ENCODE measurements at regions not wholly inside any gene's neighbourhood (a gene's known extent, or its start where the extent isn't known, plus 50 kb on each side); places are given as distances from the start of the nearest gene placed in this dataset.
A peak's percentile ranks its signal among the peaks of the same experiment; 100 is the strongest.

DNA sequence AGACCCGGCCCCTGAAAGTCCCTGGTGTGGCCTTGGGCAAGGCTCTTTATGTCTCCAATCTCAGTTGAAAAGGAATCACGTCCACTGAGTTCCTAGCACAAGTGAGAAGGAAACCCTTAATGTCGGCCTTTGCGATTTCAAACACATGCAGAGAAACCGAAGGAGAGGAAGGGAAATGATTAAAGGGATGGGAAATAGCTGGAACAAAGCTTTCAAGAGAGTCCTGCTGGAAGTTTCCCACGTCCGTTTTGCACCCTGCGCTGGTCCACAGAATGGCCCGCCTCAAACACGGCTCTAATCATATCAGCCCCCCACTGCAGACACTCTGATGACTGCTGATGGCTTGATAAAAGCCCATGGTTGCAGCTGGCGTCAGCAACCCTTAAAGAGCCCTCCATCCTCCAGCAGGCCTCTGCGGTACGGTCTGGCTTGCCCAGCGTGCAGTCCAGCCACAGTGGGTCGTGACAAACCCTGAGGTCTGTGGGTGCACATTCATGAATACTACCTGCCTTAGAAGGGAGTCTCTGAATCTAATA lies 765.5 kb upstream of the EEF2KMT start:
- TF ChIP-seq, protein P1, sequence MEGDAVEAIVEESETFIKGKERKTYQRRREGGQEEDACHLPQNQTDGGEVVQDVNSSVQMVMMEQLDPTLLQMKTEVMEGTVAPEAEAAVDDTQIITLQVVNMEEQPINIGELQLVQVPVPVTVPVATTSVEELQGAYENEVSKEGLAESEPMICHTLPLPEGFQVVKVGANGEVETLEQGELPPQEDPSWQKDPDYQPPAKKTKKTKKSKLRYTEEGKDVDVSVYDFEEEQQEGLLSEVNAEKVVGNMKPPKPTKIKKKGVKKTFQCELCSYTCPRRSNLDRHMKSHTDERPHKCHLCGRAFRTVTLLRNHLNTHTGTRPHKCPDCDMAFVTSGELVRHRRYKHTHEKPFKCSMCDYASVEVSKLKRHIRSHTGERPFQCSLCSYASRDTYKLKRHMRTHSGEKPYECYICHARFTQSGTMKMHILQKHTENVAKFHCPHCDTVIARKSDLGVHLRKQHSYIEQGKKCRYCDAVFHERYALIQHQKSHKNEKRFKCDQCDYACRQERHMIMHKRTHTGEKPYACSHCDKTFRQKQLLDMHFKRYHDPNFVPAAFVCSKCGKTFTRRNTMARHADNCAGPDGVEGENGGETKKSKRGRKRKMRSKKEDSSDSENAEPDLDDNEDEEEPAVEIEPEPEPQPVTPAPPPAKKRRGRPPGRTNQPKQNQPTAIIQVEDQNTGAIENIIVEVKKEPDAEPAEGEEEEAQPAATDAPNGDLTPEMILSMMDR (IDR thresholded peaks at IDR 0.05; ENCODE audit: borderline replicate concordance, extremely low read depth, insufficient read depth): no peak
- H3K4me1 ChIP-seq (ENCODE audit: control insufficient read depth in 2 of 3, insufficient read depth in 2 of 3, low read depth in 1 of 3, low read length in 3 of 3): no peaks in the 10 kb centered on the region
- no peak for FAIRE-seq
- H3K9ac ChIP-seq (ENCODE audit: low read length in 3 of 3): no peak overlapping the region
- H3K9me3 ChIP-seq (ENCODE audit: control insufficient read depth in 2 of 3, insufficient read depth in 1 of 3, low read length in 3 of 3): no peaks in the 10 kb centered on the region
- H3K4me3 ChIP-seq (ENCODE audit: low read length in 3 of 3): no peak overlapping the region
- intact Hi-C loops (cut with DNase I): no loop called here
- peak in 1 of 5 donors; percentile 45 for DNase-seq
- no peaks in the 10 kb centered on the region for H3K27me3 ChIP-seq (ENCODE audit: control insufficient read depth, insufficient read depth, low read length)
- no peak overlapping the region for H3K27ac ChIP-seq (ENCODE audit: low read depth in 2 of 2, low read length in 2 of 2)
- H3K36me3 ChIP-seq (ENCODE audit: control insufficient read depth in 2 of 3, insufficient read depth in 3 of 3, low read length in 3 of 3): no peaks in the 10 kb centered on the region

DNA sequence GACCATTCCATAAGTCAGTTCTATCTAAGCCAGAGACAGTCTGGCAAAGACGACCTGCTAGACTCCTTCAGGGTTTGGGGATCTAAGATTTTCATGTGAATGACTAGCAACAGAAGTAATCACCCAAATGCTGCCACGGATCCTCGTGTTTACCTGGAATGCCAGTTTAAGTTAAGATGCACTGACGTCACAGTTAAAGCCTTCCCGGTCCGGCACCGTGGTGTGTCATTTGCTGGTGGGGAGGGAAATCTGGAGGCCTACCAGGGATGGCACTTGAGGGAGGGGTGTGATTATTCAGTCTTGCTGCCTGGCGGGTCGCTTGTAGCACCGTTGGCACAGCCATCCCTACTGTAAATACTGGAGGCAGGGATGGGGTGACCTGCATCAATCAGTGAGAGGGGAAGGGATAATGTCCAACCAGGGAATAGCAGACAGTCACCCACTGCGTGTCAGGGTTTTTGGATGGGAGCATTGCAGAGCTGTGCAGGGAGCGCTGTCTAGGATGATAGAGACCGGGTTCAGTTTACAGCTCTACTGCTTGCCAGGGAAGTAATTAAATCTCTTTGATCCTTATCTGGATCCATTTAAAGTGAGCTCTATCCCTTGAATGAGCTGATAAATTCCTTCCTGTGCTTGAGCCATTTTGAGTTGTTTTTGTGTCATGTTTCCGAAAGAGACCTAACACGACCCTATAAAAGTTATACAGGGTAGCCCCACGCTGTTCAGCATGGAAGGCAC lies 764.7 kb upstream of the EEF2KMT start:
- Histone ChIP-seq H3K27ac (ENCODE audit: low read depth in 2 of 2, low read length in 2 of 2) (no peak overlapping the region), H3K4me3 (ENCODE audit: low read length in 3 of 3) (no peak overlapping the region), H3K27me3 (ENCODE audit: control insufficient read depth, insufficient read depth, low read length) (no peaks in the 10 kb centered on the region), H3K9ac (ENCODE audit: low read length in 3 of 3) (no peak overlapping the region), H3K4me1 (ENCODE audit: control insufficient read depth in 2 of 3, insufficient read depth in 2 of 3, low read depth in 1 of 3, low read length in 3 of 3) (no peaks in the 10 kb centered on the region), H3K36me3 (ENCODE audit: control insufficient read depth in 2 of 3, insufficient read depth in 3 of 3, low read length in 3 of 3) (no peaks in the 10 kb centered on the region), H3K9me3 (ENCODE audit: control insufficient read depth in 2 of 3, insufficient read depth in 1 of 3, low read length in 3 of 3) (no peaks in the 10 kb centered on the region)
- intact Hi-C loops (cut with DNase I): no loop called here
- TF ChIP-seq, protein P1 (IDR thresholded peaks at IDR 0.05; ENCODE audit: borderline replicate concordance, extremely low read depth, insufficient read depth): no peak
- FAIRE-seq (no peak), DNase-seq (peak in 2 of 5 donors; percentile 14 to 16)

DNA sequence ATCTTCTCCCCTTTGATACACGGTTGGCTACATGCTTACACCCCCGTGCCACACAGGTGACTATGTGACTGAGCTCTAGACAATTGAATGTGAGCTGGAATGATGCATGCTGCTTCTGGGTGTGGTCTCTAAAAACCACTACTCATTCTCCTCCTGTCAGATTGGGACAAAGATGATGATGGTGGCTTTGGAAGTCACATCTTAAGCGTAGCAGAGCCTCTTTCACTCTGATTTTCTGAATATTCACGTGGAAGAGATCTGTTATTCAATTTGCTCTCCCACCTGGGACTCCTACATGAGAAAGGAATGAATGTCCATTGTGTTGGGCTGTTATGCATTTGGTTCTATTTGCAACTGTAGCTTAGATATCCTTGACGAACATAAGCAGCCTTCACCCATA lies 763.6 kb upstream of the EEF2KMT start:
- no peaks in the 10 kb centered on the region for H3K4me1 ChIP-seq (ENCODE audit: control insufficient read depth in 2 of 3, insufficient read depth in 2 of 3, low read depth in 1 of 3, low read length in 3 of 3)
- no peak overlapping the region for H3K27ac ChIP-seq (ENCODE audit: low read depth in 2 of 2, low read length in 2 of 2)
- intact Hi-C loops (cut with DNase I): no loop called here
- no peaks in the 10 kb centered on the region for H3K36me3 ChIP-seq (ENCODE audit: control insufficient read depth in 2 of 3, insufficient read depth in 3 of 3, low read length in 3 of 3)
- no peaks in the 10 kb centered on the region for H3K27me3 ChIP-seq (ENCODE audit: control insufficient read depth, insufficient read depth, low read length)
- H3K9ac ChIP-seq (ENCODE audit: low read length in 3 of 3): no peak overlapping the region
- TF ChIP-seq, protein P1 (IDR thresholded peaks at IDR 0.05; ENCODE audit: borderline replicate concordance, extremely low read depth, insufficient read depth): no peak
- H3K4me3 ChIP-seq (ENCODE audit: low read length in 3 of 3): no peak overlapping the region
- FAIRE-seq (no peak), DNase-seq (no peak)
- H3K9me3 ChIP-seq (ENCODE audit: control insufficient read depth in 2 of 3, insufficient read depth in 1 of 3, low read length in 3 of 3): no peaks in the 10 kb centered on the region
